A549 (cell line): ENCODE measurements at regions not wholly inside any gene's neighbourhood (a gene's known extent, or its start where the extent isn't known, plus 50 kb on each side); places are given as distances from the start of the nearest gene placed in this dataset.

Source experiments
- ATAC-seq, 2 experiments: fragments of 200-7000 bp in 1 of 2; fragments of >200 bp in 1 of 2; cut with Nextera tagmentation in 1 of 2; cut with Tn5 transposase in 1 of 2; 3 replicates each; pipeline versions ENCODE4 v1.8.0 to v1.9.1; 2018 to 2020; ENCODE audit warnings: mild to moderate bottlenecking in 1 of 2, moderate library complexity in 1 of 2
- CTCF ChIA-PET: fragments of 300-600 bp; sonication (Branson Sonifier 250); formaldehyde crosslinking; extraction: SDS; loops from one replicate; lab custom pipeline; 2021; ENCODE audit warnings: antibody characterized with exemption, inconsistent platforms; lab: Yijun Ruan, JAX
- POLR2A ChIA-PET: fragments of 350-600 bp; formaldehyde crosslinking; extraction: SDS; loops from one replicate; lab custom pipeline; 2021; ENCODE audit warnings: antibody characterized with exemption, inconsistent platforms; lab: Yijun Ruan, JAX
- DNase-seq, 2 experiments: peaks; one replicate each; pipeline versions ENCODE4 v3.0.0 to v3.0.0-alpha.2; 2011 to 2016; ENCODE audit warnings: low read depth in 1 of 2, low spot score in 1 of 2
- FAIRE-seq: peaks from 2 replicates; lab custom pipeline; 2011; peaks lifted over from hg19 to GRCh38; lab: Jason Lieb, UNC
- H3K27ac ChIP-seq, 2 experiments: fragments of >200 bp; sonication (Bioruptor Twin); formaldehyde crosslinking; 3 replicates each; pipeline ENCODE4 v1.5.1; 2016 to 2017
- H3K4me1 ChIP-seq: fragments of >200 bp; sonication (Bioruptor Twin); formaldehyde crosslinking; 3 replicates; pipeline ENCODE4 v1.6.1; 2016
- H3K4me2 ChIP-seq: fragments of >200 bp; sonication (Bioruptor Twin); formaldehyde crosslinking; 3 replicates; pipeline ENCODE4 v1.6.1; 2016
- H3K4me3 ChIP-seq: fragments of >200 bp; sonication (Bioruptor Twin); formaldehyde crosslinking; 3 replicates; pipeline ENCODE4 v1.5.1; 2016
- H3K9me3 ChIP-seq: fragments of >200 bp; sonication (Bioruptor Twin); formaldehyde crosslinking; 3 replicates; pipeline ENCODE4 v1.6.1; 2016
- BHLHE40 ChIP-seq: IDR thresholded peaks from 2 replicates; pipeline ENCODE4 v1.6.1; 2012; ENCODE audit warnings: low read depth, low read length, inconsistent platforms
- CHD4 ChIP-seq: fragments of 200-600 bp; sonication (generic); IDR thresholded peaks from 2 replicates; pipeline ENCODE4 v1.6.1; 2016; ENCODE audit warnings: antibody characterized with exemption, mild to moderate bottlenecking, borderline replicate concordance
- EHF ChIP-seq: fragments of 250-450 bp; sonication (Bioruptor Pico); IDR thresholded peaks from 2 replicates; pipeline ENCODE4 v1.5.0; 2020; ENCODE audit warnings: mild to moderate bottlenecking
- EHMT2 ChIP-seq: fragments of 200-600 bp; sonication (generic); IDR thresholded peaks from 2 replicates; pipeline ENCODE4 v1.6.1; 2016; ENCODE audit warnings: antibody characterized with exemption, low read depth, mild to moderate bottlenecking, moderate library complexity
- ELK1 ChIP-seq: fragments of 150-350 bp; IDR thresholded peaks from 2 replicates; pipeline ENCODE4 v1.6.1; 2014; ENCODE audit warnings: low read depth, mild to moderate bottlenecking, low read length
- EP300 ChIP-seq, 2 experiments: fragments of >200 bp; sonication (Bioruptor Twin); formaldehyde crosslinking; IDR thresholded peaks; 2 replicates in 1 of 2; 3 replicates in 1 of 2; pipeline ENCODE4 v1.6.1; 2016 to 2017
- ESRRA ChIP-seq: fragments of 150-350 bp; IDR thresholded peaks from 2 replicates; pipeline ENCODE4 v1.6.1; 2014; ENCODE audit warnings: mild to moderate bottlenecking, low read length, borderline replicate concordance
- FOXS1 ChIP-seq: fragments of 250-450 bp; sonication (Bioruptor Pico); IDR thresholded peaks from 2 replicates; pipeline ENCODE4 v1.5.0; 2020; ENCODE audit warnings: mild to moderate bottlenecking, moderate library complexity
- GATA3 ChIP-seq: IDR thresholded peaks from 2 replicates; pipeline ENCODE4 v1.6.1; 2012; ENCODE audit warnings: borderline replicate concordance
- HDAC2 ChIP-seq: fragments of 200-600 bp; sonication (generic); IDR thresholded peaks from 2 replicates; pipeline ENCODE4 v1.6.1; 2016
- HMGXB4 ChIP-seq: fragments of 250-450 bp; sonication (Bioruptor Pico); IDR thresholded peaks from 2 replicates; pipeline ENCODE4 v1.5.0; 2021; ENCODE audit warnings: mild to moderate bottlenecking, moderate library complexity, borderline replicate concordance
- HOXA7 ChIP-seq: fragments of 250-450 bp; sonication (Bioruptor Pico); IDR thresholded peaks from 2 replicates; pipeline ENCODE4 v1.5.0; 2020; ENCODE audit warnings: mild to moderate bottlenecking, moderate library complexity
- HOXB13 ChIP-seq: fragments of 250-450 bp; sonication (Bioruptor Pico); IDR thresholded peaks from 2 replicates; pipeline ENCODE4 v1.5.0; 2020; ENCODE audit warnings: low read depth, mild to moderate bottlenecking, moderate library complexity
- KDM1A ChIP-seq: fragments of 200-600 bp; sonication (generic); IDR thresholded peaks from 2 replicates; pipeline ENCODE4 v1.6.1; 2016; ENCODE audit warnings: low read depth, mild to moderate bottlenecking
- MAFK ChIP-seq: fragments of 450-650 bp; IDR thresholded peaks from 2 replicates; pipeline ENCODE4 v1.6.1; 2014; ENCODE audit not compliant: partially characterized antibody
- MAZ ChIP-seq: fragments of 150-350 bp; IDR thresholded peaks from 2 replicates; pipeline ENCODE4 v1.6.1; 2014; ENCODE audit warnings: antibody characterized with exemption, low read depth, low read length, borderline replicate concordance
- NPAS2 ChIP-seq: fragments of 250-450 bp; sonication (Bioruptor Pico); IDR thresholded peaks from 2 replicates; pipeline ENCODE4 v1.8.0; 2022; ENCODE audit warnings: mild to moderate bottlenecking, moderate library complexity, borderline replicate concordance
- NR3C1 ChIP-seq: fragments of >200 bp; sonication (Bioruptor Twin); formaldehyde crosslinking; IDR thresholded peaks from 3 replicates; pipeline ENCODE4 v1.6.1; 2017
- PBX3 ChIP-seq: IDR thresholded peaks from 2 replicates; pipeline ENCODE4 v1.6.1; 2012
- POLR2AphosphoS2 ChIP-seq: conservative IDR thresholded peaks from 2 replicates; pipeline ENCODE4 v1.6.1; 2012; ENCODE audit warnings: low read length, improper control_type of control experiment, inconsistent platforms
- RAD21 ChIP-seq, 2 experiments: fragments of >200 bp in 1 of 2; sonication (Bioruptor Twin) in 1 of 2; formaldehyde crosslinking in 1 of 2; IDR thresholded peaks in 1 of 2; conservative IDR thresholded peaks in 1 of 2; 2 replicates in 1 of 2; 3 replicates in 1 of 2; pipeline ENCODE4 v1.6.1; 2012 to 2018; ENCODE audit warnings: inconsistent platforms in 1 of 2
- RCOR1 ChIP-seq: fragments of 150-350 bp; IDR thresholded peaks from 2 replicates; pipeline ENCODE4 v1.6.1; 2014; ENCODE audit warnings: antibody characterized with exemption, low read length, low read depth
- REST ChIP-seq: fragments of 200-600 bp; sonication (generic); IDR thresholded peaks from 2 replicates; pipeline ENCODE4 v1.6.1; 2016; ENCODE audit warnings: antibody characterized with exemption, mild to moderate bottlenecking, moderate library complexity
- TP53 ChIP-seq: fragments of 250-450 bp; sonication (Bioruptor Pico); IDR thresholded peaks from 2 replicates; pipeline ENCODE4 v1.5.0; 2021; ENCODE audit warnings: mild to moderate bottlenecking, moderate library complexity
- ZC3H11A ChIP-seq: fragments of 450-650 bp; IDR thresholded peaks from 2 replicates; pipeline ENCODE4 v1.6.1; 2014; ENCODE audit warnings: antibody characterized with exemption, mild to moderate bottlenecking
- ZNF302 ChIP-seq: fragments of 250-450 bp; sonication (Bioruptor Pico); IDR thresholded peaks from 2 replicates; pipeline ENCODE4 v1.9.0; 2021; ENCODE audit warnings: inconsistent platforms, mild to moderate bottlenecking, moderate library complexity
- WGBS: methylation state at CpG from one replicate; pipeline ENCODE4 v1.1.6; 2017; ENCODE audit errors: missing lambda C conversion rate; 5-methylcytosine and 5-hydroxymethylcytosine counted together

GRCh38 chr4:176432811-176433540, 113.2 kb downstream of the SPCS3 start:
- Histone ChIP-seq H3K4me2 (no peak overlapping the region), H3K4me3 (no peak overlapping the region), H3K27ac (no peak overlapping the region), H3K9me3 (no peaks in the 10 kb centered on the region), H3K4me1 (no peaks in the 10 kb centered on the region)
- WGBS: 74% methylated on average over 6 of the region's 6 CpGs
- DNase-seq (no peak), ATAC-seq (no peak), FAIRE-seq (no peak)
- CTCF ChIA-PET: no interaction called here
- POLR2A ChIA-PET: no interaction called here
- TF ChIP-seq MAFK: no peak
- no peak for TF ChIP-seq RCOR1
- TF ChIP-seq HOXB13 (CRISPR knock-in tag): no peak
- TF ChIP-seq BHLHE40: no peak
- no peak for TF ChIP-seq TP53 (CRISPR knock-in tag)
- no peak for TF ChIP-seq EP300 (IDR thresholded peaks at IDR 0.05)
- no peak for TF ChIP-seq ESRRA
- TF ChIP-seq NPAS2 (CRISPR knock-in tag): no peak
- no peak for TF ChIP-seq RAD21 (conservative IDR thresholded peaks at IDR 0.05 in 1 of 2, IDR thresholded peaks at IDR 0.05 in 1 of 2)
- no peak for TF ChIP-seq REST
- TF ChIP-seq EHMT2: no peak
- TF ChIP-seq FOXS1 (CRISPR knock-in tag): no peak
- no peak for TF ChIP-seq ZNF302 (CRISPR knock-in tag)
- no peak for TF ChIP-seq HMGXB4
- TF ChIP-seq POLR2AphosphoS2: no peak
- no peak for TF ChIP-seq EHF (CRISPR knock-in tag)

GRCh38 chr4:176433983-176434382, 114.2 kb downstream of the SPCS3 start:
- no peaks in the 10 kb centered on the region for H3K4me1 ChIP-seq
- FAIRE-seq (no peak), DNase-seq (no peak), ATAC-seq (no peak)
- H3K9me3 ChIP-seq: no peaks in the 10 kb centered on the region
- H3K4me3 ChIP-seq: no peak overlapping the region
- WGBS: 69% methylated on average over 3 of the region's 3 CpGs
- CTCF ChIA-PET: no interaction called here
- POLR2A ChIA-PET: no interaction called here
- no peak overlapping the region for H3K4me2 ChIP-seq
- H3K27ac ChIP-seq: no peak overlapping the region
- TF ChIP-seq MAFK (no peak), ELK1 (no peak), CHD4 (no peak), FOXS1 (CRISPR knock-in tag) (no peak), KDM1A (no peak), MAZ (no peak), GATA3 (no peak), EHF (CRISPR knock-in tag) (no peak), POLR2AphosphoS2 (no peak), HOXA7 (CRISPR knock-in tag) (no peak), HDAC2 (no peak), ZC3H11A (no peak), PBX3 (no peak), NR3C1 (no peak)
